PC-9 (cell line): ENCODE measurements at regions not wholly inside any gene's neighbourhood (a gene's known extent, or its start where the extent isn't known, plus 50 kb on each side); places are given as distances from the start of the nearest gene placed in this dataset.

Experiments used
- BruUV-seq: library from RNA; stranded (reverse); fragments of 400-500 nt; replicated peaks from 2 replicates; lab custom pipeline; 2021; lab: Mats Ljungman, UMichigan
- CTCF ChIA-PET: fragments of 300-600 bp; sonication (Branson Sonifier 250); formaldehyde crosslinking; loops from one replicate; lab custom pipeline; 2022; ENCODE audit warnings: antibody characterized with exemption; lab: Charles Lee
- POLR2A ChIA-PET: fragments of 300-600 bp; sonication (Branson Sonifier 250); formaldehyde crosslinking; loops from one replicate; lab custom pipeline; 2022; ENCODE audit warnings: antibody characterized with exemption; ENCODE audit not compliant: unreplicated experiment; lab: Charles Lee
- DNase-seq, 2 experiments: peaks; one replicate each; pipeline versions ENCODE4 v3.0.0 to v3.0.0-alpha.2; 2015 to 2022; ENCODE audit warnings: mixed read lengths in 1 of 2
- H2AFZ ChIP-seq: fragments of 200-600 bp; sonication (generic); 2 replicates; pipeline ENCODE4 v1.8.1; 2017; ENCODE audit warnings: antibody characterized with exemption
- H3F3A ChIP-seq: fragments of 200-600 bp; sonication (generic); 2 replicates; pipeline ENCODE4 v1.8.1; 2017; ENCODE audit warnings: antibody characterized with exemption, mild to moderate bottlenecking, low read depth; ENCODE audit not compliant: insufficient read depth
- H3K27ac ChIP-seq: fragments of 200-600 bp; sonication (generic); 2 replicates; pipeline ENCODE4 v1.6.1; 2016; ENCODE audit warnings: mixed run types
- H3K27me3 ChIP-seq: fragments of 200-600 bp; sonication (generic); 2 replicates; pipeline ENCODE4 v1.6.1; 2016; ENCODE audit warnings: low read depth, mixed run types; ENCODE audit not compliant: insufficient read depth
- H3K36me3 ChIP-seq: fragments of 200-600 bp; sonication (generic); 2 replicates; pipeline ENCODE4 v1.6.1; 2016; ENCODE audit warnings: low read depth, mixed run types
- H3K4me1 ChIP-seq: fragments of 200-600 bp; sonication (generic); replicated peaks from 2 replicates; pipeline ENCODE4 v1.6.1; 2016; ENCODE audit warnings: mixed run types; ENCODE audit not compliant: insufficient read depth
- H3K4me2 ChIP-seq: fragments of 200-600 bp; sonication (generic); 2 replicates; pipeline ENCODE4 v1.6.1; 2017; ENCODE audit warnings: mixed run types
- H3K4me3 ChIP-seq: fragments of 200-600 bp; sonication (generic); 2 replicates; pipeline ENCODE4 v1.6.1; 2016; ENCODE audit warnings: mixed run types
- H3K79me2 ChIP-seq: fragments of 200-600 bp; sonication (generic); 2 replicates; pipeline ENCODE4 v1.6.1; 2017; ENCODE audit warnings: low read depth, mixed run types
- H3K9me2 ChIP-seq: fragments of 200-600 bp; sonication (generic); 2 replicates; pipeline ENCODE4 v1.8.1; 2017; ENCODE audit warnings: mild to moderate bottlenecking; ENCODE audit not compliant: insufficient read depth
- H3K9me3 ChIP-seq: fragments of 200-600 bp; sonication (generic); 2 replicates; pipeline ENCODE4 v1.8.1; 2016; ENCODE audit warnings: low read depth; ENCODE audit not compliant: insufficient read depth
- H4K20me1 ChIP-seq: fragments of 200-600 bp; sonication (generic); 2 replicates; pipeline ENCODE4 v1.8.1; 2017; ENCODE audit not compliant: insufficient read depth
- EZH2 ChIP-seq: fragments of 200-600 bp; sonication (generic); IDR thresholded peaks from 2 replicates; pipeline ENCODE4 v1.8.0; 2017; ENCODE audit warnings: antibody characterized with exemption, low read depth
- intact Hi-C: fragments of 100-400 bp; cut with micrococcal nuclease; formaldehyde crosslinking; loops from one replicate; pipeline ENCODE4 v1.10.0; 2022; ENCODE audit not compliant: unreplicated experiment
- TF ChIP-seq, protein P1 (sequence below): fragments of 200-600 bp; sonication (generic); conservative IDR thresholded peaks from 2 replicates; pipeline ENCODE4 v1.6.1; 2017; ENCODE audit warnings: mixed run types, antibody characterized with exemption, mild to moderate bottlenecking, moderate library complexity

DNA sequence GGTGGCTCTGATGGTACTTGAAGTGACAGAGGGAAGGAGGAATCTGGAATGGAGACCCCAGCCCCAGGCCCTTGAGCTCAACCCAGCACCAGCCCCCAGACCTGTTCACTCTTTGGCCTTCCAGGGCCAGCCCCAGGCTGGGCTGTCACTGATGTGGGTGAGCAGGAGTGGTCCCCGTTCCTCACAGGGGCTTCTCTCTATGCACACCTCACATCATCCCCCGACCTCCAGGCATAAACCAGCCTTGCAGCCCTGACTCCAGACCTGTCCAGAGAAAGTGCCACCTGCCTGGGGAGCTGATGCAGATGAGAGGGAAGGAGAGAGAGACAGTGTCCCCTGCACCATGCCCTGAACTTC lies 182.6 kb upstream of the SDK2 start:
- H3K36me3 ChIP-seq, result no peaks in the 10 kb centered on the region
- no peak for TF ChIP-seq EZH2
- TF ChIP-seq, protein P1, sequence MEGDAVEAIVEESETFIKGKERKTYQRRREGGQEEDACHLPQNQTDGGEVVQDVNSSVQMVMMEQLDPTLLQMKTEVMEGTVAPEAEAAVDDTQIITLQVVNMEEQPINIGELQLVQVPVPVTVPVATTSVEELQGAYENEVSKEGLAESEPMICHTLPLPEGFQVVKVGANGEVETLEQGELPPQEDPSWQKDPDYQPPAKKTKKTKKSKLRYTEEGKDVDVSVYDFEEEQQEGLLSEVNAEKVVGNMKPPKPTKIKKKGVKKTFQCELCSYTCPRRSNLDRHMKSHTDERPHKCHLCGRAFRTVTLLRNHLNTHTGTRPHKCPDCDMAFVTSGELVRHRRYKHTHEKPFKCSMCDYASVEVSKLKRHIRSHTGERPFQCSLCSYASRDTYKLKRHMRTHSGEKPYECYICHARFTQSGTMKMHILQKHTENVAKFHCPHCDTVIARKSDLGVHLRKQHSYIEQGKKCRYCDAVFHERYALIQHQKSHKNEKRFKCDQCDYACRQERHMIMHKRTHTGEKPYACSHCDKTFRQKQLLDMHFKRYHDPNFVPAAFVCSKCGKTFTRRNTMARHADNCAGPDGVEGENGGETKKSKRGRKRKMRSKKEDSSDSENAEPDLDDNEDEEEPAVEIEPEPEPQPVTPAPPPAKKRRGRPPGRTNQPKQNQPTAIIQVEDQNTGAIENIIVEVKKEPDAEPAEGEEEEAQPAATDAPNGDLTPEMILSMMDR, result no peak
- H3F3A ChIP-seq, result no peaks in the 10 kb centered on the region
- H3K4me3 ChIP-seq, result no peak overlapping the region
- no peak overlapping the region for H3K27ac ChIP-seq
- H3K79me2 ChIP-seq, result no peaks in the 10 kb centered on the region
- H3K9me2 ChIP-seq, result no peaks in the 10 kb centered on the region
- CTCF ChIA-PET, result no interaction called here
- POLR2A ChIA-PET, result no interaction called here
- H2AFZ ChIP-seq, result no peak overlapping the region
- no peaks in the 10 kb centered on the region for H3K4me1 ChIP-seq
- H3K27me3 ChIP-seq, result peaks cover 97% of the 10 kb centered on the region
- H4K20me1 ChIP-seq, result no peaks in the 10 kb centered on the region
- no TSS peak for BruUV-seq
- intact Hi-C loops, result no loop called here
- DNase-seq, result no peak
- no peak overlapping the region for H3K4me2 ChIP-seq
- H3K9me3 ChIP-seq, result no peaks in the 10 kb centered on the region; the same call in 1 of the 2 replicates

DNA sequence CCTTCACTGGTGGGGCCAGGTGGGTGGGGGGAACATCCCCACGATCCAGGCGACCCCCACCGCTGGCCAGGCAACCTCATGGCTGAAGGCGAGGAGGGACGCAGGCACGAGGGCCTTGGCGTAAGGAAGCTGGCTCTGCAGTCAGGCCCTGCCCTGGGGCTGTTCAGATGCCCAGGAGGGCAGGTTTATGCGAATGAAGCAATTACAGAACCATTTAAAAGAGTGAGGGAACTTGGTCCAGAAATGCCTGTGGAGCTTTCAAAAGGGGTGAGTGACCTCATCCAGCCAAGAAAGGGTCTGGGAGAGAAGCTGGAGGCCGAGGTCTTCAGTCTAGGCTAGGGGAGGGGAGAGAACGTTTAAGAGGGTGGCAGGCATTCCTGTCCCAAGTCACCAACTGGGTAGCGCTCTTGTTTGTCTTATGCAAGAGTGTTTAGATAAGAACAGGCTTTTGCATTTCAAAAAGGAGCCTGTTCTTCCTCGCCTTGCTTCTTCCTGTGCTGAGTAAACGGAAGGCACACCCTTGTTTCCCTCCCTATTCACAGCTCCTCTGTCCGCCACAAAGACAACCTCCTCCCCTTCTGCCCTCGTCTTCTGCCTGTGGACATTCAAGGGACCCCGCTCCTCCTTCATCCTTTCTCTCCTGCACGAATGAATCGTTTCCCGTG lies 183.5 kb upstream of the SDK2 start:
- Histone ChIP-seq H3K9me2 (no peaks in the 10 kb centered on the region), H3K27me3 (peaks cover 97% of the 10 kb centered on the region), H4K20me1 (no peaks in the 10 kb centered on the region), H3K27ac (no peak overlapping the region), H3K4me3 (no peak overlapping the region), H2AFZ (no peak overlapping the region), H3K4me1 (no peaks in the 10 kb centered on the region), H3K79me2 (no peaks in the 10 kb centered on the region), H3K36me3 (no peaks in the 10 kb centered on the region), H3K4me2 (no peak overlapping the region), H3K9me3 (no peaks in the 10 kb centered on the region; the same call in 1 of the 2 replicates), H3F3A (no peaks in the 10 kb centered on the region)
- BruUV-seq, result no TSS peak
- CTCF ChIA-PET, result no interaction called here
- intact Hi-C loops, result no loop called here
- peak in 1 of 2 experiments; percentile 53 for DNase-seq
- POLR2A ChIA-PET, result no interaction called here
- TF ChIP-seq, protein P1, result no peak
- no peak for TF ChIP-seq EZH2

DNA sequence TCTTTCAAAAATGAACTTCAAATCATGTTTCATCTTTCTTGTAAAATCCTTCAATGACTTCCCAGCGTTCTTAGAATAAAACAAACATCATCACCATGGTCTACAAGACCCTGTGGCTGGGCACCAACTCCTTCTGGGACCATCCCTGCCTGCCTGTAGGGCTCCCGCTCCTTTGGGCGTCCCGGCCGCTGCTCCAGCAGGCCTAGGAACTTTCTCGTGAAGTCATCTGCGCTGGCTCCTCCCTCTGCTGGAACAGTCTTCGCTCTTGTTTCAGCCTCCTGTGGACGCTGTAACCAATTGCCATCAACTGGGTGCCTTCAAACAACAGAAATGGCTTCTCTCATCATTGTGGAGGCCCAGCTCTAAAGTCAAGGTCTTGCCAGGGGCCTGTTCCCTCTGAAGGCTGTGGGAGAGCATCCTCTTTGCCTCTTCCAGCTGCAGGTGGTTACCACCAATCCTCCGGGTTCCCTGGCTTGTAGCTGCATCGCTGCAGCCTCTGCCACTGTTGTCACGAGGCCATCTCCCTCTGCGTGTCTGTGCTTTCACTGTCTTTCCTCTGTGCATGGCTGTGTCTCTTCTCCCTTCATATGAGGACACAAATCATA lies 185.5 kb upstream of the SDK2 start:
- no peak overlapping the region for H2AFZ ChIP-seq
- no peak for DNase-seq
- H3K79me2 ChIP-seq, result no peaks in the 10 kb centered on the region
- no peaks in the 10 kb centered on the region for H3K4me1 ChIP-seq
- 0 out of 2 replicates have a peak, but pooled peaks cover 1% of the 10 kb centered on the region for H4K20me1 ChIP-seq
- no peaks in the 10 kb centered on the region for H3K36me3 ChIP-seq
- peaks cover 90% of the 10 kb centered on the region for H3K27me3 ChIP-seq
- no peak overlapping the region for H3K4me3 ChIP-seq
- intact Hi-C loops, result no loop called here
- TF ChIP-seq EZH2, result no peak
- TF ChIP-seq, protein P1, result no peak
- H3K4me2 ChIP-seq, result no peak overlapping the region
- CTCF ChIA-PET, result no interaction called here
- no peaks in the 10 kb centered on the region for H3K9me2 ChIP-seq
- POLR2A ChIA-PET, result no interaction called here
- H3K27ac ChIP-seq, result no peak overlapping the region
- H3F3A ChIP-seq, result no peaks in the 10 kb centered on the region
- H3K9me3 ChIP-seq, result no peaks in the 10 kb centered on the region; the same call in 1 of the 2 replicates
- BruUV-seq, result no TSS peak
